ENCODE measurements at regions not wholly inside any gene's neighbourhood (a gene's known extent, or its start where the extent isn't known, plus 50 kb on each side); places are given as distances from the start of the nearest gene placed in this dataset.

DNA sequence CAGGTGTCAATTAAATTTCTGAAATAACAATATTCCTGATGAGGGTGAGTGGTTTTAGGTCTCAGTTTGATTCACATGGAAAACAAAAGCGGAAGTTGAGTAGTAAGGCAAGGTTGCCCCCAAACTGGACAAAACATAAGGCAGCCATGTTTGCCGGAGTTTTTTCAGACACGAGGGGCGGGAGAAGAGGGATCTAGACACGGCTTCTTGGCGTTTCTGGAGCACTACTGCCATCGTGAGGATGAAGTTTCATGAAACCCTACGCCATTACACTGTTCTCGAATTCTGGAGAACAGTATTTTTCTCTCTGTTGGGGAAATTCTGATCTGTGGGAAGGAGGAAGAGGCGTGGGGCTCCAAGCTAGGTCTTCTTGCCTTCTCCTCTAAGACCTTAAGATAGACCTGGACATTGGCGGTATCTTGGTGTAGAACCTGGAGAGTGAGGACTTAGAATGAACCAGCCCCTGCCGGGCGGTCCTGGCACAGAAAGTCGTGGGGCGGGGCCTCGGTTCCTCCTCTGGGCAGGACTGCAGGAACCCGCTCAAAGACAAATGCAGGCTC lies 160.3 kb downstream of the OR13H1 start:
- no peak for DNase-seq

DNA sequence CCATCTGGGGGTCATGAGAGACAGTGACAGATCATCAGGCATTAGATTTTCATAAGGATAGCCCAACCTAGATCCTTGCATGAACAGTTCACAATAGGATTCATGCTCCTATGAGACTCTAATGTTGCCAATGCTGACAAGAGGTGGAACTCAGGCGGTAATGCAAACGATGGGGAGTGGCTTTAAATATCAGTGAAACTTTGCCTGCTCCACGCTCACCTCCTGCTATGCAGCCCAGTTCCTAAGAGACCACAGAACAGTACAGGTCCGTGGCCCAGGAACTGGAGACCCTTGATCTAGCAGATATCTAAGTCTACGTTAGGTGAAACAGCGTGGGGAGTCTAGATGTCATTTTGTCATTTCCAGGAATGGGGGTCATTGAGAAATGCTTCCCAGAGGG lies 165.7 kb downstream of the OR13H1 start:
- DNase-seq, result no peak

DNA sequence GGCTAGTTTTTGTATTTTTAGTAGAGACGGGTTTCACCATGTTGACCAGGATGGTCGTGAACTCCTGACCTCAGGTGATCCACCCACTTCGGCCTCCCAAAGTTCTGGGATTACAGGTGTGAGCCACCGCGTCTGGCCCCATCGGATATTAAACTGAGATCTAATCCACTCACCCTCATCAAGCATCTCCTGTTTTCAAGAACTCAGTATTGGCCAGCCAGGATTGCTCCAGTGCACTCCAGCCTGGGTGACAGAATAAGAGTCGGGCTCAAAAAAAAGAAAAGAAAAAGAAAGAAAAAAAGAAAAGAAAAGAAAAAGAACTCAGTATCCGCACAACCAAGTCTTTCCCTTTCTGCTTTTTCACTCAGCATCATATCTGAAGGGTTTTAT lies 167.6 kb downstream of the OR13H1 start:
- no peak for DNase-seq

DNA sequence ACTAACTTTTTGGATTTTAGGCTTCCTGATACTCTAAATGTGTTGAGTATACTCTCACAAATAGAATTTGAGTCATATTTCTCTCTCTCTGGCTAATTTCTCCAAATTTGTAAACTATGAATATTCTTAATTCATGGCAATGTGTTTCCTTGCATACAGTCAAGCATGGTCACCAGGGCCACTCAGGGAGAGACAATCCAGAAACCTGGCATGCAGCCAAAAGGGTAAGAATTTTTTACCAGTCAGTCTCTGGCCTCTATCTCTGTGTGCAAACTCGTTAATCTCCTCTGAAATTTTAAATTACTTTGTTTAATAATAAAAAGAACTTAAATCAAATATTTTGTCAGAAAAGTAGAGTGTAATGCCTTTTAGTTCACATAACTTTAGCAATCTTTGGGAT lies 179.8 kb downstream of the OR13H1 start:
- no peak for DNase-seq

DNA sequence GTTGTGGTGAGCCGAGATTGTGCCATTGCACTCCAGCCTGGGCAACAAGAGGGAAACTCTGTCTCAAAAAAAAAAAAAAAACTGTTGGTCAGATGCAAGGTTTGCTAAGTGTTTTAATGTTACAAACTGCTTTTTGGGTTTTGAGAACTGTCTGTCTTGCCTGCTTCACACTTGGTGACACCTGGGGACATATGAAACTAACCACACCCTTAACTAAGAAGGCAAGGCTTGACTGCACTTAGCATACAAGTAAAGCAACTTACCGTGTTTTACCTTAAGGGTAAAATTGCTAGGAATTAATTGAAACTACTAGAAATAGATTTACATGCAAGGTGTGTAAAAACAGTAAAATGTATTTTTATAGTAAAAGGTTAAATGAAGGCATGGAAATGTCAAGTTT lies 180.4 kb downstream of the OR13H1 start:
- DNase-seq, result no peak

DNA sequence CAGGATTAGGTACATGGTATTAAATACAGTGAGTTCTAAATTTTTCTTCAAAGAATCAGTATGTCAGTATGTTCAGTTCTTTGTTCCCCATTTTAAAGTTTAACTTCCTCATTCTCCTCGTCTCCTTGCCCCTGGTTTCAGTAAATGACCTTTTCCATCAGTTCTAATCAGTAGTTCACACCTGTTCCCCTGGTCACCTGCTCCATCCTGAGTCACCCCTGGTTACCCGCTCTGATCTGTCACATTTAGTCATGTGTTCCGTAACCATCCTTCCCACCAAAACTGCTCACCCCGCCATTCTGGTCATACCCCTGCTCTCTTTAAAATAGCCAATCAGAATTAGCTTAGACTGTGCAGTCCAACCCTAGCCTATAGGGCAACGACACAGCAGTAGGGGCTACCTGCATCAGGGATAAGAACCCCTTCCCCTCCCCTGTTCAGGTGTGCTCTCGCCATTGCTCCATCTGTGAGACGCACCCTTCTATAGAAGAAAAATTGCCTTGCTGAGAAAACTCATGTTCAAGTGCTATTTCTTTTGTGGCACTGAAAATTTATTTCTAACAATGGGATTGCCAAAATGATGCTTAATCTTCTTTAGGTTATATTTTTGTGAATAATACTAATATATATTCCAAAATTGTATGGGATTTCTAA lies 181.3 kb downstream of the OR13H1 start:
- no peak for DNase-seq

DNA sequence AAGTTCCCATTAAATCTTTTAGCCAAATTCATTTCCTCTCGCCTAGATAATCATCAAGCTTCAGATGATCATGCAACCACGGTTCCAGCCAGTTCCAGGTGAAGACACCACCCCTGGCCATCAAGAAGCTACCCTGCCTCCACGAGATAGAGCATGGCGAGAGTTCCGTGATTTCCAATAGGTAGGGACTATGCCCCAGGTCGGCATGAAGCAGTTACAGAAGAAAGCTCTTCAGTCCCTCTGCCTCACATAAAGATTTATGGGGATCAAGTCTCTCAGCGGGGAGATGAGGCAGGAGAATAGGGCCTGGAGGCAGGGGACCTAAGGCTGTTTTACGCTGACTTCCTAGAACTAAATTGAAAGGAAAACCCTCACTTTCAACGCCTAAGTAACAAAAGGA lies 183.9 kb downstream of the OR13H1 start:
- no peak for DNase-seq

DNA sequence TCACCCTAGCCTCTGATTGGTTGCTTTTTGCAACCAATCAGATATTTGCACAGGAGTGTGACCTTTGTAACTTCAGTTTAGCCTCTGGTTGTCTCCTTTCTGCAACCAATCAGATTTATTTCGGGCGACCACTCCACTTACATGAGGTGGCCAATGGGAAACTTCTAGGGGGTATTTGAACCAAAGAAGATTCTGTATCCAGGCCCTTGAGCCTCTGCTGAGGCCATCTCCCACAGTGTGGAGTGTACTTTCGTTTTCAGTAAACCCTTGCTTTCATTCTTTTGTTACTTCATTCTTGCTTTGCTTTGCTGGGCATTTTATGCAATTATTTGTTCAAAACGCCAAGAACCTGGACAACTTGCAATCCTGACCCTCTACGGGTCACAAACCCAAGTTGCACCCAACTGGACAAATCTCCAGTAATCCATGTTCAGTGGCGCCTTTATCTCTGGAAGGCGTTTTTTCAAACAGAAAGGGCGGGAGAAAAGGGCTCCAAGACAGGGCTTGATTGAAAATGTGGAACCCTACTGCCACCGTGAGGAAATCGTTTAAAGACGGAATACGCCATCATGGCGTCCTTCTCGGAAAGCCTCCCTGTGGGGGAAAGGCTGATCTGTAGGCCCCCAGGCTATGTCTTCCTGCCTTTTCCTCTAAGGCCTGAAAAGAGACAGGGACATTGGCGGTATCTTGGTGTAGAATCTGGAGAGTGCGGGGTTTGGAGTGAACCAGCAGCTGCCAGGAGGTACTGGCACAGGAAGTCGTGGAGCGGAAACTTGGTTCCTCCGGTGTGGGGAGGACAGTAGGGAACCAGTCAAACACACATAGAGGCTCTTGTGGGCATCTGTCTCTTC lies 184.6 kb downstream of the OR13H1 start:
- DNase-seq, result no peak

DNA sequence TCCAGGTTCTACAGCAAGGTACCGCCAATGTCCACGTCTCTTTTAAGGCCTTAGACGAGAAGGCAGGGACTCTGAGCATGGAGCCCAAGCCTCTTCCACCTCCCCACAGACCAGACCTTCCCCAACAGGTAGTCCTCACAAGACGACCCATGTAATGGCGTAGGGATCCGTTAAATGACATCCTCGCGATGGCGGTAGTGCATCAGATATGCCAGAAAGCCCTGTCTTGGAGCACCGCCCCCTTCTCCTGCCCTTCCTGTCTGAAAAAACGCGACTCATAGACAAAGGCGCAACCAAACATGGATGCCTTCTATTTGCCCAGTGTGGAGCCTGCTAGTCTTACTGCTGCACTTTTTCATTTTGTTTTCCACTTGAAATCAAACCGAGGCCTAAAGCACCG lies 185.4 kb downstream of the OR13H1 start:
- no peak for DNase-seq

DNA sequence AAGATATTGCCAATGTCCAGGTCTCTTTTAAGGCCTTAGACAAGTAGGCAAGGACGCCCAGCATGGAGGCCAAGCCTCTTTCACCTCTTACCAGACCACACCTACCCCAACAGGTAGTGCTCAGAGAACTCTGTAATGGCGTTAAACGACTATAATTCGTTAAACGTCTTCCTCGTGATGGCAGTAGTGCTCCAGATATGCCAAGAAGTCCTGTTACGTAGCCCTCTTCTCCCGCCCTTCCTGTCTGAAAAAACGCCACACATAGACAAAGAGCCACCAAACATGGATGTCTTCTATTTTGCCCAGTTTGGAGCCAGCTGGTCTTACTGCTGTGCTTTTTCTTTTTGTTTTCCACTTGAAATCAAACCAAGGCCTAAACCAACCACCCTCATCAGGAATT lies 190.7 kb downstream of the OR13H1 start:
- DNase-seq, result no peak

DNA sequence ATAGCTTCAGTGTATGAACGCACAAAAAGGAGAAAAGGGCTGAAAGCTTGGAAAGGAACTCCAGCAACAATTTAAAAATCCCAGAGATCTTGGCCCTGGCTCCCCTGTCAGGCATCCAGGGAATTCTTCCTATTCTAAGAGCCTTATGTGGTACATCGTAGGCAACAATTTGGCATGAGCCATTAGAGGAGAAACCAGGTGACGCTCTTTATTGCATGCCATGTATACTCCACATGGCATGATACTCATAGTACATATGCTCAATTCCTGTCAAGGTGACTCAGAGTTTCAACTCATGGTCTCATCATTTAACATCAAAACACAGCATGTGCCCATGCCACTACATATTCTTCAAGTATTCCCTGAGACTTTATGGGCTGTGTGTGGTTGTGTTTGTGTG lies 191.3 kb downstream of the OR13H1 start:
- no peak for DNase-seq

DNA sequence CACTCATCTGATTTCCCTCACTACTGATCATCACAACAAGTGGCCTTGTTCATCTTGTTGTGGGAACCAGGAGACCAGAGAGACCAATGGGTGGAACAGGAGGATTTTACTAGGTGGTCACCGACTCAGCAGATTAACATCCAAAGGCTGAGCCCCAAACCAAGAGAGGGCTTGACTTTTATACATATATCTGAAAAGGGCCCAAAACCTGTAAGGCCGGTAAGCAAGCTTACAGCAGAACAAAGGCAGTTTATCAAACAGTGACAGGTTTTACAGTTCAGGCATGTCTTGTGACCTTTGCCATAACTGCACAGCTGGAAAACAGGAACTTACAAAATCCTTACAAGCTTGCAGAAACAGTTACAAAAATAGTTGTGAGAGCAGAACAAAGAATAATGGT lies 195.9 kb downstream of the OR13H1 start:
- DNase-seq, result no peak

DNA sequence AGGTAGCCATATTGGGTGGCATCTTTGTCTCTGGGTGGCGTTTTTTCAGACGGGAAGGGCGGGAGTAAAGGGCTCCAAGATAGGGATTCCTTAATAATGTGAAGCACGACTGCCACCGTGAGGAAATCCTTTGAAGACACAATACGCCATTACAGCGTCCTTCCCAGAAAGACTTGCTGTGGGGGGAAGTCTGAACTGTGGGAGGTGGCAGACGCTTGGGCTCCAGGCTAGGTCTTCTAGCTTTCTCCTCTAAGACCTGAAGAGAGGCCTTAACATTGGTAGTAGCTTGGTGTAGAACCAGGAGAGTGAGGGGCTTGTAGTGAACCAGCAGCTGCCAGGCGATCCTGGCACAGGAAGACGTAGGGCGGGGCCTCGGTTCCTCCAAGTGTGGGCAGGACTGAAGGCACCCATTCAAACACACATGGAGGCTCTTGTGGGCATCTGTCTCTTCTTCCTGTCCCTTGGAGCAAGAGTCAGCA lies 197.3 kb downstream of the OR13H1 start:
- DNase-seq, result no peak

DNA sequence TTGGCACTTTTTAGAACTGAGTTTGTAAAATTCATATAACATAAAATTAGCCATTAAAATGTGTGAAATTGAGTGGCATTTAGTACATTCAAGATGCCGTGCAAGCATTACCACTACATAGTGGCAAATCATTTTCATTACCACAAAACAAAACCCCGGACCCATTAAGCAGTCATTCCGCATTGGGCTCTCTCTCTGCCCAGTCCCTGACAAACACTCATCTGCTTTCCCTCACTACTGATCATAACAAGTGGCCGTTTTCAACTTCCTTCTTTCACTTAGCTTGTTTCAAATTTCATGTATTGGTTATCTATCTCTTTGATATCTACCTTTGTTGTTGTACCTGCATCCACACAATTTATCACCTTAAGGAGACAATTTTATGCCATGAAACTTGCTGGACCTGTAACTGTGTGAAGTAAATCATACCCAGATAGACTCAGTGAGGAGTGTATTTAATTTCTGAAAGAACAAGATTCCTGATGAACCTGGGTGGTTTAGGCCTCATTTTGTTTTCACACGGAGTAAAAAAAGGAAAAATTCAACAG lies 202.1 kb downstream of the OR13H1 start:
- no peak for DNase-seq

DNA sequence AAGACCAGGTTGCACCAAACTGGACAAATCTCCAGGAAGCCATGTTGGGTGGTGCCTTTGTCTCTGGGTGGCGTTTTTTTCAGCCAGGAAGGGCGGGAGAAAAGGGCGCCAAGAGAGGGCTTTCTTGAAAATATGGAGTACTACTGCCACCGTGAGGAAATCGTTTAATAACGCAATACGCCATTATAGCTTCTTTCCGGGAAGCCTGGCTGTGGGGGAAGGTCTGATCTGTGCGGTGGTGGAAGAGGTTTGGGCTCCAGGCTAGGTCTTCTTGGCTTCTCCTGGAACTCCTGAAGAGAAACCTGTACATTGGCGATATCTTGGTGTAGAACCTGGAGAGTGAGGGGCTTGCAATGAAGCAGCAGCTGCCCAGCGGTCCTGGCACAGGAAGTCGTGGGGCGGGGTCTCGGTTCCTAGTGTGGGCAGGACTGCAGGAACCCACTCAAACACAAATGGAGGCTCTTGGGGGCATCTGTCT lies 202.7 kb downstream of the OR13H1 start:
- no peak for DNase-seq

DNA sequence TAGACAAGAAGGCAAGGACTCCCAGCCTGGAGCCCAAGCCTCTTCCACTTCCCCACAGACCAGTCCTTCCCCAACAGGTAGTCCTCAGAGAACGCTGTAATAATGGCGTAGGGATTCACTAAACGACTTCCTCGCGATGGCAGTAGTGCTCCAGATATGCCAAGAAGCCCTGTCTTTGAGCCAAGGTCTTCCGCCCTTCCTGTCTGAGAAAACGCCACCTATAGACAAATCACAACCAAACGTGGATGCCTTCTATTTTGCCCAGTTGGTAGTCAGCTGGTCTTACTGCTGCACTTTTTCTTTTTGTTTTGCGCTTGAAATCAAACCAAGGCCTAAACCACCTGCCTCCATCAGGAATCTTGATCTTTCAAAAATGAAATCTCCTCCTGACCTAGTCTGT lies 203.3 kb downstream of the OR13H1 start:
- no peak for DNase-seq

DNA sequence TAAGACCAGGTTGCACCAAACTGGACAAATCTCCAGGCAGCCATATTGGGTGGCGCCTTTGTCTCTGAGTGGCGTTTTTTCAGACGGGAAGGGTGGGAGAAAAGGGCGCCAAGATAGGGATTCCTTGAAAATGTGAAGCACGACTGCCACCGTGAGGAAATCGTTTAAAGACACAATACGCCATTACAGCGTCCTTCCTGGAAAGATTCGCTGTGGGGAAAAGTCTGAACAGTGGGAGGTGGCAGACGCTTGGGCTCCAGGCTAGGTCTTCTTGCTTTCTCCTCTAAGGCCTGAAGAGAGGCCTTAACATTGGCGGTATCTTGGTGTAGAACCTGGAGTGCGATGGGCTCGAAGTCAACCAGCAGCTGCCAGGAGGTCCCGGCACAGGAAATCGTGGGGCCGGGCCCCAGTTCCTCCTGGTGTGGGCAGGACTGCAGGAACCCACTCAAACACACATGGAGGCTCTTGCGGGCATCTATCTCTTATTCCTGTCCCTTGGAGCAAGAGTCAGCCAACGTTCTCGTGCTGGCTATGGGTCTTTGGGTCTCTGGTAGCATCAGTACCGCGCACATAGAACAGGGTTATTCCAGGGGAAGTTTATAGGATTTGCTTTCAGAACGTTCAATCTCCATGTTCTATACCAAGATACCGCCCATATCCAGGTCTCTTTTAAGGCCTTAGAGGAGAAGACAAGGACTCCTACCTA lies 208.8 kb downstream of the OR13H1 start:
- DNase-seq, result no peak

DNA sequence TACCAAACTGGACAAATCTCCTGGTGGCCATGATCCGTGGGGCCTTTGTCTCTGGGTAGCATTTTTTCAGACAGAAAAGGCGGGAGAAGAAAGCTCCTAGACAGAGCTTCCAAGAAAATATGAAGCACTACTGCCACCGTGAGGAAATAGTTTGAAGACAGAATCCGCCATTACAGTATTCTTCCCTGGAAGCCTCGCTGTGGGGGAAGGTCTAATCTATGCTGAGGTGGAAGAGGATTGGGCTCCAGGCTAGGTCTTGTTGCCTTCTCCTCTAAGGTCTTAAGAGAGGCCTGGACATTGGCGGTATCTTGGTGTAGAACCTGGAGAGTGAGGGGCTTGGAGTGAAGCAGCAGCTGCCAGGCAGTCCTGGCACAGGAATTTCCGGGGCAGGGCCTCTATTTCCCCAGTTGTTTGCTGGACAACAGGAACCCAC lies 218.9 kb downstream of the OR13H1 start:
- DNase-seq, result no peak

DNA sequence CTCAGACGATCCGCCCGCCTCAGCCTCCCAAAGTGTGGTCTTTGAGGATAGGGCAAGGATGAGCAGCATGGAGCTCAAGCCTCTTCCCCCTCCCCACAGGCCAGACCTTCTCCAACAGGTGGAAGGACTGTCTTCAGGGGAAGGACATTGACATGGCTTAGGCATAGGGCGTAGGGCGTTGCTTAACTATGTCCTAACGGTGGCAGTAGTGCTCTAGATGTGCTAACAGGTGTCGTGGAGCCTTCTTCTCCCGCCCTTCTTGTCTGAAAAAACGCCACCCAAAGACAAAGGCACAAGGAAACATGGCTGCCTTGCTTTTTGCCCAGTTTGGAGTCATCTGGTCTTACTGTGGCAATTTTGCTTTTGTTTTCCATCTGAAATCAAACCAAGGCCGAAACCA lies 219.8 kb downstream of the OR13H1 start:
- DNase-seq, result no peak

DNA sequence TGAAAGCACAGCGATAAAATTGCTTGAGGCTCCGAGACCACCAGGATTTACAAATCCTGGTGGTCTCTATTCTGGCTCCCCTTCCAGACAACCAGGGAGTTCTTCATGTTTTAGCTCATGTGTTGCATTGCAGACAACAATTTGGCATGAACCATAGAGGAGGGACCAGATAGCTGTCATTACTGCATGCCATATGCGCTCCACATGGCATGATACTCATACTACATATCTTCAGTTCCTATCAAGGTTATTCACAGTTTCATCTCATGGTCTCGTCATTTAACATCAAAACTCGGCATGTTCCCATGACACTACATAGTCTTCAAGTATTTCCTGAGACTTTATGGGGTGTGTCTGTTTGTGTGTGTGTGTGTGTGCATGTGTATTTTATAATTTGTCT lies 220.3 kb downstream of the OR13H1 start:
- no peak for DNase-seq

DNA sequence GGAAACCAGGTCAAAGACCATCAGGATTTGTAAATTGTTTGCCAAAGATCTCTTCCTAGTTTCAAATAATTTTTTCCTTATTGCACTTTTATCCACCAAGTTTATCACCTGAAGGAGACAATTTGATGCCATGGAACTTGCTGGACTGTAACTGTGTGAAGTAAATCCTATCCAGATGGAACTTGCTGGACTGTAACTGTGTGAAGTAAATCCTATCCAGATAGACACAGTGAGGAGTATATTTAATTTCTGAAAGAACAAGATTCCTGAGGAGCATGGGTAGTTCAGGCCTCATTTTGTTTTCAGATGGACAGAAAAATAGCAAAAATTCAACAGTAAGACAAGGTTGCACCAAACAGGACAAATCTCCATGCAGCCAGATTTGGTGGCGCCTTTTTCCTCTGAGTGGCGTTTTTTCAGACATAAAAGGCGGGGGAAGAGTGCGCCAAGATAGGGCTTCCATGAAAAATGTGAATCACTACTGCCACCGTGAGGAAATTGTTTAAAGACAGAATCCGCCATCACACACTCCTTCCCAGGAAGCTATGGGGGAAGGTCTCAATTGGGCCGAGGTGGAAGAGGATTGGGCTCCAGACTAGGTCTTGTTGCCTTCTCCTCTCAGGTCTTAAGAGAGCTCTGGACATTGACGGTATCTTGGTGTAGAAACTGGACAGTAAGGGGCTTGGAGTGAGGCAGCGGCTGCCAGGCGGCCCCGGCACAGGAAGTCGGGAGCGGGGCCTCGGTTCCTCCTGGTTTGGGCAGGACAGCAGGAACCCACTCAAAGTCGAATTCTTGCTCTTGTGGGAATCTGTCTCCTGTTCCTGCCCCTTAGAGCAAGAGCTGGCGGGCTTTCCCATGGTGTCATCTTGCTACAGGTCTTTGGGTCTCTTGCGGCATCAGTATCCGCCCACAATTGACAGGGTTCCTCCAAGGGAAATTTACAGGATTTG lies 234.7 kb downstream of the OR13H1 start:
- no peak for DNase-seq

DNA sequence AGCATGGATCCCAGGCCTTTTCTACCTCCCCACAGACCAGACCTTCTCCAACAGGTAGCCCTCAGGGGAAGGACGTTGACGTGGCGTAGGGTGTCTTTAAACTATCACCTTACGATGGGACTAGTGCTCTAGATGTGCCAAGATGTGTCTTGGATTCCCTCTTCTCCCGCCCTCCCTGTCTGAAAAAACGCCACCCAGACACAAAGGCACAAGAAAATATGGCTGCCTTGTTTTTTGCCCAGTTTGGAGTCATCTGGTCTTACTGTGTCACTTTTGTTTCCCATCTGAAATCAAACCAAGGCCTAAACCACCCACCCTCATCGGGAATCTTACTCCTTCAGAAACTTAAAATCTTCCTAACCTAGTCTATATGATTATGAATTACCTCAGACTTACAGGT lies 235.4 kb downstream of the OR13H1 start:
- DNase-seq, result no peak

All from stimulated activated CD4-positive, alpha-beta T cell treated with anti-CD3 and anti-CD28 coated beads, Interleukin-15, amount 100 ng/mL, for 24 hours (primary cell).